H9 (cell line): ENCODE measurements at regions not wholly inside any gene's neighbourhood (a gene's known extent, or its start where the extent isn't known, plus 50 kb on each side); places are given as distances from the start of the nearest gene placed in this dataset.

Source experiments
- DNase-seq: peaks from one replicate; pipeline ENCODE4 v3.0.0-alpha.2; 2017
- H2AFZ ChIP-seq: one replicate; pipeline ENCODE4 v1.6.1; 2013; ENCODE audit warnings: mild to moderate bottlenecking, low read length, control low read depth, moderate library complexity
- H2AK5ac ChIP-seq: 2 replicates; pipeline ENCODE4 v1.6.1; 2013; ENCODE audit warnings: low read length, control low read depth, mixed read lengths; ENCODE audit not compliant: insufficient read length
- H2BK120ac ChIP-seq: one replicate; pipeline ENCODE4 v1.6.1; 2013; ENCODE audit warnings: low read depth, mild to moderate bottlenecking, low read length, control low read depth, inconsistent platforms; ENCODE audit not compliant: poor library complexity, severe bottlenecking
- H2BK12ac ChIP-seq: 2 replicates; pipeline ENCODE4 v1.6.1; 2013; ENCODE audit warnings: low read length, control low read depth, mixed read lengths, low read depth; ENCODE audit not compliant: insufficient read length
- H2BK15ac ChIP-seq: 2 replicates; pipeline ENCODE4 v1.6.1; 2013; ENCODE audit warnings: low read depth, low read length, control low read depth
- H2BK20ac ChIP-seq: one replicate; pipeline ENCODE4 v1.6.1; 2013; ENCODE audit warnings: low read depth, mild to moderate bottlenecking, low read length, control low read depth, inconsistent platforms; ENCODE audit not compliant: poor library complexity, severe bottlenecking
- H2BK5ac ChIP-seq: 2 replicates; pipeline ENCODE4 v1.6.1; 2013; ENCODE audit warnings: low read length, control low read depth, mixed read lengths; ENCODE audit not compliant: insufficient read length
- H3K14ac ChIP-seq: 2 replicates; pipeline ENCODE4 v1.6.1; 2013; ENCODE audit warnings: low read length, control low read depth; ENCODE audit not compliant: insufficient read depth
- H3K18ac ChIP-seq: 2 replicates; pipeline ENCODE4 v1.6.1; 2013; ENCODE audit warnings: low read depth, mild to moderate bottlenecking, mixed read lengths, low read length, control low read depth; ENCODE audit not compliant: insufficient read length
- H3K23ac ChIP-seq: 2 replicates; pipeline ENCODE4 v1.6.1; 2013; ENCODE audit warnings: low read length, control low read depth, mixed read lengths, low read depth; ENCODE audit not compliant: insufficient read length
- H3K23me2 ChIP-seq: 2 replicates; pipeline ENCODE4 v1.6.1; 2013; ENCODE audit warnings: low read depth, mild to moderate bottlenecking, mixed read lengths, low read length, control low read depth; ENCODE audit not compliant: insufficient read length, poor library complexity, severe bottlenecking
- H3K27ac ChIP-seq: 2 replicates; pipeline ENCODE4 v1.5.1; 2013; ENCODE audit warnings: low read length, control low read depth, mixed read lengths, low read depth; ENCODE audit not compliant: insufficient read length
- H3K27me3 ChIP-seq: 2 replicates; pipeline ENCODE4 v1.6.1; 2013; ENCODE audit warnings: low read length, control low read depth, inconsistent platforms; ENCODE audit not compliant: insufficient read depth
- H3K4ac ChIP-seq: 2 replicates; pipeline ENCODE4 v1.6.1; 2013; ENCODE audit warnings: low read depth, mild to moderate bottlenecking, control low read depth, inconsistent platforms, low read length, moderate library complexity
- H3K4me1 ChIP-seq: 2 replicates; pipeline ENCODE4 v1.6.1; 2013; ENCODE audit warnings: low read length, control low read depth, inconsistent platforms; ENCODE audit not compliant: insufficient read depth
- H3K4me2 ChIP-seq: 2 replicates; pipeline ENCODE4 v1.6.1; 2013; ENCODE audit warnings: low read length, control low read depth, mixed read lengths; ENCODE audit not compliant: insufficient read length, insufficient read depth
- H3K56ac ChIP-seq: 2 replicates; pipeline ENCODE4 v1.6.1; 2013; ENCODE audit warnings: low read depth, mild to moderate bottlenecking, mixed read lengths, low read length, control low read depth; ENCODE audit not compliant: insufficient read length
- H3K79me1 ChIP-seq: 2 replicates; pipeline ENCODE4 v1.6.1; 2013; ENCODE audit warnings: low read depth, mild to moderate bottlenecking, moderate library complexity, low read length, control low read depth, inconsistent platforms; ENCODE audit not compliant: insufficient read depth, poor library complexity, severe bottlenecking
- H3K79me2 ChIP-seq: 2 replicates; pipeline ENCODE4 v1.6.1; 2013; ENCODE audit warnings: low read length, control low read depth, inconsistent platforms; ENCODE audit not compliant: insufficient read depth
- H3K9ac ChIP-seq: 2 replicates; pipeline ENCODE4 v1.6.1; 2013; ENCODE audit warnings: low read length, control low read depth, mixed read lengths; ENCODE audit not compliant: insufficient read length; ENCODE audit errors: extremely low read depth
- H3K9me3 ChIP-seq: one replicate; pipeline ENCODE4 v1.6.1; 2013; ENCODE audit warnings: low read depth, low read length, inconsistent platforms; ENCODE audit not compliant: control insufficient read depth
- H3T11ph ChIP-seq: one replicate; pipeline ENCODE4 v1.6.1; 2013; ENCODE audit warnings: mild to moderate bottlenecking, low read length, control low read depth, inconsistent platforms
- H4K20me1 ChIP-seq: one replicate; pipeline ENCODE4 v1.6.1; 2013; ENCODE audit not compliant: control insufficient read depth, insufficient read length, insufficient read depth
- H4K5ac ChIP-seq: 2 replicates; pipeline ENCODE4 v1.6.1; 2013; ENCODE audit warnings: low read depth, mild to moderate bottlenecking, mixed read lengths, low read length, control low read depth; ENCODE audit not compliant: insufficient read length
- H4K8ac ChIP-seq: replicated peaks from 2 replicates; pipeline ENCODE4 v1.6.1; 2013; ENCODE audit warnings: low read length, control low read depth, mixed read lengths, low read depth; ENCODE audit not compliant: insufficient read length
- H4K91ac ChIP-seq: 2 replicates; pipeline ENCODE4 v1.6.1; 2013; ENCODE audit warnings: low read depth, mild to moderate bottlenecking, moderate library complexity, mixed read lengths, low read length, control low read depth; ENCODE audit not compliant: insufficient read length
- H3K27ac Mint-ChIP-seq, 3 experiments: 2 replicates in 2 of 3; 3 replicates in 1 of 3; pipeline ENCODE4 v1.8.0; 2020 to 2021; ENCODE audit warnings: mixed read lengths in 3 of 3, mild to moderate bottlenecking in 1 of 3, moderate library complexity in 1 of 3
- H3K27me3 Mint-ChIP-seq: 2 replicates; pipeline ENCODE4 v1.8.0; 2021; ENCODE audit warnings: low read depth, mild to moderate bottlenecking, moderate library complexity, mixed read lengths
- H3K36me3 Mint-ChIP-seq, 3 experiments: 2 replicates in 2 of 3; 3 replicates in 1 of 3; pipeline ENCODE4 v1.8.0; 2020 to 2021; ENCODE audit warnings: low read depth in 3 of 3, mixed read lengths in 3 of 3; ENCODE audit not compliant: insufficient read depth in 1 of 3
- H3K4me1 Mint-ChIP-seq, 2 experiments: 2 replicates each; pipeline ENCODE4 v1.8.0; 2020; ENCODE audit warnings: mixed read lengths in 2 of 2
- H3K4me3 Mint-ChIP-seq, 2 experiments: 2 replicates in 1 of 2; 3 replicates in 1 of 2; pipeline ENCODE4 v1.8.0; 2020 to 2021; ENCODE audit warnings: mild to moderate bottlenecking in 2 of 2, mixed read lengths in 2 of 2, moderate library complexity in 1 of 2
- H3K9me3 Mint-ChIP-seq, 2 experiments: 2 replicates in 1 of 2; 3 replicates in 1 of 2; pipeline ENCODE4 v1.8.0; 2020; ENCODE audit warnings: mild to moderate bottlenecking in 2 of 2, mixed read lengths in 2 of 2, moderate library complexity in 1 of 2
- CTCF ChIP-seq: fragments of 200-600 bp; sonication (generic); conservative IDR thresholded peaks from 3 replicates; pipeline ENCODE4 v1.8.0; 2021; ENCODE audit warnings: antibody characterized with exemption, mild to moderate bottlenecking

GRCh38 chr20:39188266-39188765 lies 226.2 kb downstream of the DHX35 start:
- H3K4me2 ChIP-seq = no peak overlapping the region
- H4K5ac ChIP-seq = no peak overlapping the region
- H3K4me1 ChIP-seq = no peaks in the 10 kb centered on the region
- H3K4me1 Mint-ChIP-seq = peaks cover 12 to 15% of the 10 kb centered on the region in 2 experiments
- peaks cover 4 to 14% of the 10 kb centered on the region in 2 experiments; a peak in 3 of 5 replicates for H3K9me3 Mint-ChIP-seq
- H3K9me3 ChIP-seq = no peaks in the 10 kb centered on the region
- no peak overlapping the region for H2BK15ac ChIP-seq
- no peak overlapping the region for H2BK20ac ChIP-seq
- no peak overlapping the region for H2BK120ac ChIP-seq
- peaks cover 0 to 7% (median 0%) of the 10 kb centered on the region in 3 experiments; a peak in 2 of 7 replicates for H3K36me3 Mint-ChIP-seq
- H3K4ac ChIP-seq = no peak overlapping the region
- no peak overlapping the region for H3K23ac ChIP-seq
- no peak overlapping the region for H3K27ac ChIP-seq
- no peak overlapping the region for H3K9ac ChIP-seq
- no peak overlapping the region for H3K27ac Mint-ChIP-seq
- peaks cover 4% of the 10 kb centered on the region for H3K27me3 Mint-ChIP-seq
- H4K8ac ChIP-seq = no peak overlapping the region
- H3K4me3 Mint-ChIP-seq = no peak overlapping the region
- no peak overlapping the region for H2BK5ac ChIP-seq
- H3K18ac ChIP-seq = no peak overlapping the region
- H3K56ac ChIP-seq = no peak overlapping the region
- no peak overlapping the region for H3K14ac ChIP-seq
- H3T11ph ChIP-seq = no peak overlapping the region
- H2AFZ ChIP-seq = no peak overlapping the region
- no peaks in the 10 kb centered on the region for H3K79me2 ChIP-seq
- no peaks in the 10 kb centered on the region for H4K20me1 ChIP-seq
- no peaks in the 10 kb centered on the region for H3K23me2 ChIP-seq
- H2BK12ac ChIP-seq = no peak overlapping the region
- no peaks in the 10 kb centered on the region for H3K79me1 ChIP-seq
- H2AK5ac ChIP-seq = no peak overlapping the region
- H4K91ac ChIP-seq = no peak overlapping the region
- no peaks in the 10 kb centered on the region for H3K27me3 ChIP-seq
- no peak for DNase-seq
- TF ChIP-seq CTCF = no peak
